DOHH2 (cell line): ENCODE measurements at regions not wholly inside any gene's neighbourhood (a gene's known extent, or its start where the extent isn't known, plus 50 kb on each side); places are given as distances from the start of the nearest gene placed in this dataset.

Source experiments
- H3F3A ChIP-seq: fragments of 200-600 bp; sonication (generic), shearing (Covaris generic); 2 replicates; pipeline ENCODE4 v1.6.0; 2016; ENCODE audit warnings: antibody characterized with exemption, mild to moderate bottlenecking; ENCODE audit not compliant: control insufficient read depth, insufficient read depth
- H3K27ac ChIP-seq: fragments of 200-600 bp; sonication (generic); 2 replicates; pipeline ENCODE4 v1.5.1; 2014; ENCODE audit warnings: low read depth, mild to moderate bottlenecking, low read length, moderate library complexity
- H3K27me3 ChIP-seq: fragments of 200-600 bp; sonication (generic); 2 replicates; pipeline ENCODE4 v1.6.1; 2014; ENCODE audit warnings: mild to moderate bottlenecking, low read length, mixed read lengths; ENCODE audit not compliant: control insufficient read depth
- H3K36me3 ChIP-seq: fragments of 200-600 bp; sonication (generic); 2 replicates; pipeline ENCODE4 v1.6.1; 2014; ENCODE audit warnings: mild to moderate bottlenecking, low read length, moderate library complexity, mixed read lengths; ENCODE audit not compliant: control insufficient read depth
- H3K4me1 ChIP-seq: fragments of 200-600 bp; sonication (generic); 2 replicates; pipeline ENCODE4 v1.6.1; 2014; ENCODE audit warnings: mild to moderate bottlenecking, low read length, mixed read lengths; ENCODE audit not compliant: control insufficient read depth
- H3K4me2 ChIP-seq: fragments of 200-600 bp; sonication (generic); 2 replicates; pipeline ENCODE4 v1.6.0; 2014; ENCODE audit warnings: mild to moderate bottlenecking, low read length, moderate library complexity
- H3K4me3 ChIP-seq: fragments of 200-600 bp; sonication (generic); 2 replicates; pipeline ENCODE4 v1.5.1; 2014; ENCODE audit warnings: mild to moderate bottlenecking, low read length, mixed read lengths
- H3K79me2 ChIP-seq: fragments of 200-600 bp; sonication (generic); 2 replicates; pipeline ENCODE4 v1.6.1; 2014; ENCODE audit warnings: mild to moderate bottlenecking, low read length, mixed read lengths; ENCODE audit not compliant: control insufficient read depth
- H3K9me2 ChIP-seq: fragments of 200-600 bp; sonication (generic); replicated peaks from 2 replicates; pipeline ENCODE4 v1.6.1; 2014; ENCODE audit warnings: mild to moderate bottlenecking, low read length, mixed read lengths; ENCODE audit not compliant: control insufficient read depth
- H3K9me3 ChIP-seq: fragments of 200-600 bp; sonication (generic); 2 replicates; pipeline ENCODE4 v1.6.1; 2014; ENCODE audit warnings: antibody characterized with exemption, low read length, mixed read lengths; ENCODE audit not compliant: control insufficient read depth, insufficient read depth
- H4K20me1 ChIP-seq: fragments of 200-600 bp; sonication (generic); 2 replicates; pipeline ENCODE4 v1.6.0; 2014; ENCODE audit warnings: low read depth, mild to moderate bottlenecking, antibody characterized with exemption, low read length, moderate library complexity; ENCODE audit not compliant: control insufficient read depth, insufficient read depth
- EZH2phosphoT487 ChIP-seq: fragments of 200-600 bp; sonication (generic); IDR thresholded peaks from 2 replicates; pipeline ENCODE4 v1.6.1; 2017; ENCODE audit warnings: borderline replicate concordance, mild to moderate bottlenecking, antibody characterized with exemption, low read length, moderate library complexity, mixed read lengths
- TF ChIP-seq, protein P1 (sequence below): fragments of 200-600 bp; sonication (generic); IDR thresholded peaks from one replicate; pipeline ENCODE4 v1.5.1; 2014; ENCODE audit warnings: antibody characterized with exemption, mild to moderate bottlenecking, low read depth, low read length; ENCODE audit not compliant: poor library complexity, severe bottlenecking

DNA sequence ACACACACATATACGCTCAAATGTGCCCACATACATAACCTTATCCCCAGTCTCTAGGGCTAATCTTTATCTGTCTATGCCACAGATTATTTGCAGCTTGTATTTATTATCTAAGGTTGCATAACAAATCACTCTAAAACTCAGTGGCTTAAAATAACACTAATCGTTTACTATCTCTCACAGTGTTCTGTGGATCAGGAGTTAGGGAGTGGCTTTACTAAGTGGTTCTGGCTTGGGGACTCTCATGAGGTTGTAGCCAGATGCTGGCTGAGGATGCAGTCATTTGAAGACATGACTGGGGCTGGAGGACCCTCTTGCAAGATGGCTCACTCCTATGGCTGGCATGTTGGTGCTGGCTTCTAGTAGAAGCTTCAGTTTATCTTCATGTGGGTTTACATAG, 68.5 kb upstream of the LNX1 start:
- no peaks in the 10 kb centered on the region for H3K9me2 ChIP-seq
- no peaks in the 10 kb centered on the region for H3K9me3 ChIP-seq
- no peaks in the 10 kb centered on the region for H4K20me1 ChIP-seq
- H3K79me2 ChIP-seq: no peaks in the 10 kb centered on the region
- no peak overlapping the region for H3K4me3 ChIP-seq
- H3K27ac ChIP-seq: no peak overlapping the region
- no peaks in the 10 kb centered on the region for H3K36me3 ChIP-seq
- H3F3A ChIP-seq: no peaks in the 10 kb centered on the region
- no peak overlapping the region for H3K4me2 ChIP-seq
- TF ChIP-seq, protein P1, sequence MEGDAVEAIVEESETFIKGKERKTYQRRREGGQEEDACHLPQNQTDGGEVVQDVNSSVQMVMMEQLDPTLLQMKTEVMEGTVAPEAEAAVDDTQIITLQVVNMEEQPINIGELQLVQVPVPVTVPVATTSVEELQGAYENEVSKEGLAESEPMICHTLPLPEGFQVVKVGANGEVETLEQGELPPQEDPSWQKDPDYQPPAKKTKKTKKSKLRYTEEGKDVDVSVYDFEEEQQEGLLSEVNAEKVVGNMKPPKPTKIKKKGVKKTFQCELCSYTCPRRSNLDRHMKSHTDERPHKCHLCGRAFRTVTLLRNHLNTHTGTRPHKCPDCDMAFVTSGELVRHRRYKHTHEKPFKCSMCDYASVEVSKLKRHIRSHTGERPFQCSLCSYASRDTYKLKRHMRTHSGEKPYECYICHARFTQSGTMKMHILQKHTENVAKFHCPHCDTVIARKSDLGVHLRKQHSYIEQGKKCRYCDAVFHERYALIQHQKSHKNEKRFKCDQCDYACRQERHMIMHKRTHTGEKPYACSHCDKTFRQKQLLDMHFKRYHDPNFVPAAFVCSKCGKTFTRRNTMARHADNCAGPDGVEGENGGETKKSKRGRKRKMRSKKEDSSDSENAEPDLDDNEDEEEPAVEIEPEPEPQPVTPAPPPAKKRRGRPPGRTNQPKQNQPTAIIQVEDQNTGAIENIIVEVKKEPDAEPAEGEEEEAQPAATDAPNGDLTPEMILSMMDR: no peak
- no peak for TF ChIP-seq EZH2phosphoT487
- H3K27me3 ChIP-seq: no peaks in the 10 kb centered on the region
- no peaks in the 10 kb centered on the region for H3K4me1 ChIP-seq

DNA sequence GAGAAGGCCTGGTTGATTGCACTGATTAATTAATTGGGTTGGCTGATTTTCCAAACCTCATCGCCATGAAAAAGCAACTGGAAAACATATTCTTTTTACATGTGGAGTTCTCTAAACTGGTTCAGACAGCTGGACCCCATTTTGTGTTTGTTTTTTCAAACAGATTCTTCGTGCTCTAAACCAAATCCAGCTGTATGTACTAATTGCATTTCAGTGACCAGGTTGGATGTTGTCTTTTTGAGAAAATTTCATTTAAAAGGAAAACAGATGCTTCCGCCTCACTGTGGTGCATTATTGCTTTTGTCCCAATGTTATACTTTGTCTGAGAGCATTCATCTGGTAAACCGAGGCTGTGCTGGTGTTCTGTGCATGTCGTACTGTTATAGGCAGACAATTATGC, 67.8 kb upstream of the LNX1 start:
- Histone ChIP-seq H3K4me3 (no peak overlapping the region), H3K27ac (no peak overlapping the region), H3K4me2 (no peak overlapping the region), H3F3A (no peaks in the 10 kb centered on the region), H3K9me3 (no peaks in the 10 kb centered on the region), H3K27me3 (no peaks in the 10 kb centered on the region), H4K20me1 (no peaks in the 10 kb centered on the region), H3K36me3 (no peaks in the 10 kb centered on the region), H3K79me2 (no peaks in the 10 kb centered on the region), H3K4me1 (no peaks in the 10 kb centered on the region), H3K9me2 (no peaks in the 10 kb centered on the region)
- TF ChIP-seq, protein P1: no peak
- no peak for TF ChIP-seq EZH2phosphoT487

DNA sequence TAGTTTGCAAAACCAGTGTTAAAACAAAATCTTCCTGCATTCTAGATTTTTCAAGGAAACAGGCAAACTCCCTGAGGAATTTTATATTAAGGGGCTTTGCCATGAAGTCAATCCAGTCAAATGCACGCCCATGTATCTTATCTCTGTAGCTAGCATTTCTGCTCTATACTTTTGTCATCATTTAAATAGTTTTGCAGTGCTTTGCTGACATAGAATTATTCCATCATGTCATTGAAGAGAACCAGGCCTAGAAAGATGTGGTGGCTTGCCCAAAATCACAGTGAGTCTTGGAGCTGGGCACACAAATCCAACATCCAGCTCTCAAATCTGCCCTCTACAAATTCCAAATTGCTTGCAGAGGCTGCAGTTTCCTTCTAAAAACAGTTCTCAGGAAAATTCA, 66.7 kb upstream of the LNX1 start:
- Histone ChIP-seq H3F3A (no peaks in the 10 kb centered on the region), H3K4me3 (no peak overlapping the region), H3K27ac (no peak overlapping the region), H3K27me3 (peaks cover 3% of the 10 kb centered on the region; the same call in 1 of the 2 replicates), H4K20me1 (no peaks in the 10 kb centered on the region), H3K9me2 (no peaks in the 10 kb centered on the region), H3K79me2 (no peaks in the 10 kb centered on the region), H3K4me1 (no peaks in the 10 kb centered on the region), H3K4me2 (no peak overlapping the region), H3K9me3 (no peaks in the 10 kb centered on the region), H3K36me3 (no peaks in the 10 kb centered on the region)
- TF ChIP-seq EZH2phosphoT487: no peak
- TF ChIP-seq, protein P1: no peak

DNA sequence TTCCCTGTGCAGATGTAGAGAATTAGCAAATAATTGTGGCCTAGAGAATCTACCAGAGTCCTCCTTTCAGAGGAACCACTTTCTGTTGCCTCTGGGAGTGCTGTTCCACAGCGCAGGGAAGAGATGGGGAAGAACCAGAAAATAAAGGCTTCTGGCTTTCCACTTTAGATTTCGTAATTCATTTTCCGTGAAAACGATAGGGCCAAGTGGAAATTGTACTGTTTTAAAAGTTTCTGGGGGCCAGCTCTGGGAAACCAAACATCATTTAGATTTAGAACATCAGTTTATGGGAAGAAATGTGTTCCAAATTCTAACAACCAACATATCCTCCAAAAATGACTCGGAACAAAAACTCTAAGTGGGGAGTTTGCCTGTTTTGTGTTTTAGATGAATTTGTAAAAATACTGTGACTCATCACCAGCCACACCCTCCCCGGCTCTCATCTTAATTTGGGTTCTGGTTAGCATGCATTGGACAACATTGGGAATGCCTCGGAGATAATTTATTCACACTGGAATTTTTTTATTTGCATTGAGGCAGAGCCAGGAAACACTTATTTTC, 65.2 kb upstream of the LNX1 start:
- TF ChIP-seq, protein P1: no peak
- TF ChIP-seq EZH2phosphoT487: no peak
- H3K27ac ChIP-seq: no peak overlapping the region
- no peaks in the 10 kb centered on the region for H3K4me1 ChIP-seq
- H3K9me3 ChIP-seq: no peaks in the 10 kb centered on the region
- peaks cover 3% of the 10 kb centered on the region; the same call in 1 of the 2 replicates for H3K27me3 ChIP-seq
- H3K79me2 ChIP-seq: no peaks in the 10 kb centered on the region
- no peak overlapping the region for H3K4me2 ChIP-seq
- H3K36me3 ChIP-seq: no peaks in the 10 kb centered on the region
- no peaks in the 10 kb centered on the region for H3F3A ChIP-seq
- H3K9me2 ChIP-seq: no peaks in the 10 kb centered on the region
- no peaks in the 10 kb centered on the region for H4K20me1 ChIP-seq
- H3K4me3 ChIP-seq: no peak overlapping the region
